CD4-positive, alpha-beta T cell (primary cell): ENCODE measurements at regions not wholly inside any gene's neighbourhood (a gene's known extent, or its start where the extent isn't known, plus 50 kb on each side); places are given as distances from the start of the nearest gene placed in this dataset.
"Not testable (repeated sequence)": the region's sequence is repeated elsewhere in the genome, so short reads cannot be mapped to it uniquely, and the experiment has no call there.

ENCODE experiments used
- ATAC-seq: fragments of 200-7000 bp; cut with Tn5 transposase; one replicate; pipeline ENCODE4 v1.10.0; 2022; ENCODE audit warnings: mild to moderate bottlenecking; ENCODE audit not compliant: poor library complexity
- CTCF ChIA-PET: fragments of 350-600 bp; sonication (Branson Sonifier 250); formaldehyde crosslinking; loops from one replicate; lab custom pipeline; 2021; ENCODE audit warnings: antibody characterized with exemption, inconsistent platforms; lab: Charles Lee
- POLR2A ChIA-PET: fragments of 350-600 bp; sonication (Branson Sonifier 250); formaldehyde crosslinking; loops from one replicate; lab custom pipeline; 2021; ENCODE audit warnings: antibody characterized with exemption, inconsistent platforms; lab: Charles Lee
- DNase-seq, 14 experiments: peaks; one replicate each; pipeline ENCODE4 v3.0.0-alpha.2; 2013 to 2020; ENCODE audit warnings: mixed read lengths in 2 of 14
- H3K27ac ChIP-seq, 2 donors: one replicate each; pipeline versions ENCODE4 v1.5.1 to v1.7.0; 2013; ENCODE audit warnings: low read length in 2 of 2, low read depth in 1 of 2, mild to moderate bottlenecking in 1 of 2
- H3K27me3 ChIP-seq, 2 experiments: 1 replicate in 1 of 2; 2 replicates in 1 of 2; pipeline versions ENCODE4 v1.6.1 to v1.7.0; 2013; ENCODE audit warnings: low read length in 2 of 2, control low read depth in 1 of 2, mild to moderate bottlenecking in 1 of 2, moderate library complexity in 1 of 2; ENCODE audit not compliant: insufficient read depth in 2 of 2, control insufficient read depth in 1 of 2
- H3K36me3 ChIP-seq: one replicate; pipeline ENCODE4 v1.6.1; 2013; ENCODE audit warnings: low read length, control low read depth; ENCODE audit not compliant: insufficient read depth
- H3K4me1 ChIP-seq: one replicate; pipeline ENCODE4 v1.6.1; 2013; ENCODE audit warnings: low read length, control low read depth; ENCODE audit not compliant: insufficient read depth
- H3K4me3 ChIP-seq: one replicate; pipeline ENCODE4 v1.5.1; 2013; ENCODE audit warnings: mild to moderate bottlenecking, low read length, moderate library complexity
- H3K9me3 ChIP-seq, 2 experiments: 1 replicate in 1 of 2; 2 replicates in 1 of 2; pipeline versions ENCODE4 v1.6.1 to v1.7.0; 2013; ENCODE audit warnings: low read length in 2 of 2, mild to moderate bottlenecking in 2 of 2, control low read depth in 1 of 2, moderate library complexity in 1 of 2; ENCODE audit not compliant: control insufficient read depth in 1 of 2, insufficient read depth in 1 of 2
- H3K27ac Mint-ChIP-seq: one replicate; pipeline ENCODE4 v1.8.0; 2020; ENCODE audit warnings: mixed read lengths
- H3K27me3 Mint-ChIP-seq: one replicate; pipeline ENCODE4 v1.8.0; 2021; ENCODE audit warnings: mixed read lengths
- H3K36me3 Mint-ChIP-seq: one replicate; pipeline ENCODE4 v1.8.0; 2021; ENCODE audit warnings: low read depth, mixed read lengths
- H3K4me1 Mint-ChIP-seq: one replicate; pipeline ENCODE4 v1.8.0; 2021; ENCODE audit warnings: low read depth, mixed read lengths
- H3K4me3 Mint-ChIP-seq: one replicate; pipeline ENCODE4 v1.8.0; 2020; ENCODE audit warnings: mild to moderate bottlenecking, mixed read lengths
- H3K9me3 Mint-ChIP-seq: one replicate; pipeline ENCODE4 v1.8.0; 2020; ENCODE audit warnings: mixed read lengths
- CTCF ChIP-seq: fragments of 200-600 bp; IDR thresholded peaks from one replicate; pipeline ENCODE4 v1.8.0; 2022; ENCODE audit warnings: antibody characterized with exemption, mild to moderate bottlenecking
- intact Hi-C, 2 experiments: fragments of 100-400 bp; cut with DNase I in 1 of 2; cut with micrococcal nuclease in 1 of 2; formaldehyde crosslinking; loops; one replicate each; pipeline versions ENCODE4 v1.15.1 to v1.9.0; 2023 to 2025; cut with DNase I, micrococcal nuclease

- ChIA-PET POLR2A (no interaction called here), CTCF (no interaction called here)
- H3K4me1 Mint-ChIP-seq = no peaks in the 10 kb centered on the region
- DNase-seq = no peak
- Histone ChIP-seq H3K4me3 (no peak overlapping the region), H3K4me1 (no peaks in the 10 kb centered on the region), H3K9me3 (peaks cover 0 to 12% of the 10 kb centered on the region in 2 experiments), H3K27ac (no peak overlapping the region), H3K36me3 (no peaks in the 10 kb centered on the region), H3K27me3 (no peaks in the 10 kb centered on the region)
- TF ChIP-seq CTCF = no peak
- no peak for ATAC-seq
- H3K9me3 Mint-ChIP-seq = peaks cover 10% of the 10 kb centered on the region
- no peaks in the 10 kb centered on the region for H3K36me3 Mint-ChIP-seq
- H3K27ac Mint-ChIP-seq = no peak overlapping the region
- H3K4me3 Mint-ChIP-seq = no peak overlapping the region
- intact Hi-C loops = no loop called here
- H3K27me3 Mint-ChIP-seq = peaks cover 2% of the 10 kb centered on the region
Measured at GRCh38 chr4:15201782-15202181, 199.5 kb downstream of the CPEB2 start.

- no peaks in the 10 kb centered on the region for H3K27me3 ChIP-seq
- no peaks in the 10 kb centered on the region for H3K4me1 Mint-ChIP-seq
- H3K9me3 ChIP-seq = peaks cover 0 to 19% of the 10 kb centered on the region in 2 experiments
- H3K4me1 ChIP-seq = no peaks in the 10 kb centered on the region
- ChIA-PET CTCF (no interaction called here), POLR2A (no interaction called here)
- no peaks in the 10 kb centered on the region for H3K36me3 Mint-ChIP-seq
- intact Hi-C loops = no loop called here
- no peak for DNase-seq
- H3K27me3 Mint-ChIP-seq = peaks cover 8% of the 10 kb centered on the region
- no peak overlapping the region for H3K4me3 Mint-ChIP-seq
- no peak overlapping the region for H3K4me3 ChIP-seq
- no peak for ATAC-seq
- no peak overlapping the region for H3K27ac ChIP-seq
- no peak overlapping the region for H3K27ac Mint-ChIP-seq
- TF ChIP-seq CTCF = no peak
- no peaks in the 10 kb centered on the region for H3K36me3 ChIP-seq
- peaks cover 15% of the 10 kb centered on the region for H3K9me3 Mint-ChIP-seq
Measured at GRCh38 chr4:15202481-15202880, 200.2 kb downstream of the CPEB2 start.

- Mint-ChIP-seq H3K27me3 (peaks cover 13% of the 10 kb centered on the region), H3K9me3 (peaks cover 23% of the 10 kb centered on the region)
- H3K4me1 ChIP-seq, H3K27ac ChIP-seq, H3K4me3 Mint-ChIP-seq, DNase-seq, H3K36me3 ChIP-seq, H3K4me1 Mint-ChIP-seq, intact Hi-C loops, ATAC-seq, H3K27me3 ChIP-seq, H3K36me3 Mint-ChIP-seq, H3K4me3 ChIP-seq, POLR2A ChIA-PET, CTCF ChIA-PET, H3K27ac Mint-ChIP-seq: not testable (repeated sequence)
- H3K9me3 ChIP-seq = peaks cover 0 to 19% of the 10 kb centered on the region in 2 experiments
Measured at GRCh38 chr4:15206526-15206925, 204.2 kb downstream of the CPEB2 start.

GRCh38 chr4:15213302-15213970 is 211.2 kb downstream of the CPEB2 start:
- Mint-ChIP-seq H3K27ac (no peak overlapping the region), H3K9me3 (peaks cover 2% of the 10 kb centered on the region), H3K27me3 (peaks cover 12% of the 10 kb centered on the region), H3K4me1 (no peaks in the 10 kb centered on the region), H3K36me3 (no peaks in the 10 kb centered on the region), H3K4me3 (no peak overlapping the region)
- H3K9me3 ChIP-seq = no peaks in the 10 kb centered on the region
- TF ChIP-seq CTCF = no peak
- no peaks in the 10 kb centered on the region for H3K4me1 ChIP-seq
- ATAC-seq = no peak
- H3K27ac ChIP-seq = no peak overlapping the region
- intact Hi-C loops = no loop called here
- DNase-seq = no peak
- ChIA-PET CTCF (no interaction called here), POLR2A (no interaction called here)
- no peak overlapping the region for H3K4me3 ChIP-seq
- no peaks in the 10 kb centered on the region for H3K27me3 ChIP-seq
- H3K36me3 ChIP-seq = no peaks in the 10 kb centered on the region
